ENCODE measurements at regions not wholly inside any gene's neighbourhood (a gene's known extent, or its start where the extent isn't known, plus 50 kb on each side); places are given as distances from the start of the nearest gene placed in this dataset.

- TF ChIP-seq CTCF (IDR thresholded peaks at IDR 0.05; ENCODE audit: low read depth, low read length, missing input control) (no peak), TAF1 (conservative IDR thresholded peaks at IDR 0.05) (no peak), SP1 (IDR thresholded peaks at IDR 0.05) (no peak), JUND (IDR thresholded peaks at IDR 0.05) (peak in 1 of 2 donors; percentile 50), REST (IDR thresholded peaks at IDR 0.05) (no peak), GABPA (IDR thresholded peaks at IDR 0.05 in 1 of 2, conservative IDR thresholded peaks at IDR 0.05 in 1 of 2) (no peak), FOXA1 (IDR thresholded peaks at IDR 0.05) (no peak), ZBTB33 (IDR thresholded peaks at IDR 0.05) (no peak), RAD21 (IDR thresholded peaks at IDR 0.05) (peak in 1 of 2 donors; percentile 26), MAX (IDR thresholded peaks at IDR 0.05) (peak; percentile 73), ATF3 (IDR thresholded peaks at IDR 0.05) (no peak), EGR1 (IDR thresholded peaks at IDR 0.05; ENCODE audit: low read depth in 2 of 2) (no peak)
Measured at GRCh38 chr2:62304429-62305417, 108.8 kb downstream of the B3GNT2 start.

All from liver (tissue), 3 donors.